CD14-positive monocyte (primary cell): ENCODE measurements at regions not wholly inside any gene's neighbourhood (a gene's known extent, or its start where the extent isn't known, plus 50 kb on each side); places are given as distances from the start of the nearest gene placed in this dataset.

Experiments
- DNase-seq, 3 donors: peaks; one replicate each; pipeline ENCODE4 v3.0.0-alpha.2; 2011 to 2022
- H2AFZ ChIP-seq: 2 replicates; pipeline ENCODE4 v1.6.0; 2012; ENCODE audit warnings: mild to moderate bottlenecking, low read depth, low read length, inconsistent platforms; ENCODE audit not compliant: insufficient read depth, poor library complexity, severe bottlenecking
- H3K27ac ChIP-seq, 2 donors: 1 replicate in 1 of 2; 2 replicates in 1 of 2; pipeline ENCODE4 v1.5.1; 2012 to 2013; ENCODE audit warnings: low read length in 2 of 2, control low read depth in 1 of 2, inconsistent platforms in 1 of 2, low read depth in 1 of 2, mild to moderate bottlenecking in 1 of 2
- H3K27me3 ChIP-seq, 2 donors: one replicate each; pipeline versions ENCODE4 v1.6.0 to v1.6.1; 2011 to 2013; ENCODE audit warnings: low read length in 2 of 2; ENCODE audit not compliant: control insufficient read depth in 2 of 2, insufficient read depth in 2 of 2
- H3K36me3 ChIP-seq, 2 donors: replicated peaks in 1 of 2; 1 replicate in 1 of 2; 2 replicates in 1 of 2; pipeline versions ENCODE4 v1.5.1 to v1.6.1; 2012 to 2013; ENCODE audit warnings: low read length in 2 of 2, control low read depth in 1 of 2, inconsistent platforms in 1 of 2, mild to moderate bottlenecking in 1 of 2; ENCODE audit not compliant: insufficient read depth in 2 of 2, control insufficient read depth in 1 of 2
- H3K4me1 ChIP-seq, 2 donors: 1 replicate in 1 of 2; 2 replicates in 1 of 2; pipeline versions ENCODE4 v1.5.1 to v1.6.1; 2012 to 2013; ENCODE audit warnings: low read length in 2 of 2, control low read depth in 1 of 2, inconsistent platforms in 1 of 2, mild to moderate bottlenecking in 1 of 2, moderate library complexity in 1 of 2; ENCODE audit not compliant: insufficient read depth in 2 of 2, control insufficient read depth in 1 of 2
- H3K4me2 ChIP-seq: replicated peaks from 2 replicates; pipeline ENCODE3; 2012; ENCODE audit warnings: low read length, moderate library complexity, mild to moderate bottlenecking; ENCODE audit not compliant: poor library complexity, severe bottlenecking; ENCODE audit errors: extremely low read depth
- H3K4me3 ChIP-seq, 3 experiments: fragments of 200-600 bp in 1 of 3; sonication (generic) in 1 of 3; replicated peaks in 1 of 3; 1 replicate in 2 of 3; 2 replicates in 1 of 3; pipeline ENCODE4 v1.5.1; 2011 to 2013; ENCODE audit warnings: low read length in 3 of 3, mild to moderate bottlenecking in 3 of 3, control low read depth in 2 of 3, low read depth in 2 of 3, inconsistent platforms in 1 of 3, moderate library complexity in 1 of 3
- H3K79me2 ChIP-seq: 2 replicates; pipeline ENCODE4 v1.6.0; 2012; ENCODE audit warnings: mild to moderate bottlenecking, control low read depth, inconsistent platforms, low read length, moderate library complexity; ENCODE audit not compliant: insufficient read depth
- H3K9ac ChIP-seq: 2 replicates; pipeline ENCODE4 v1.6.0; 2017; ENCODE audit warnings: low read length, mild to moderate bottlenecking; ENCODE audit not compliant: insufficient read depth, poor library complexity, severe bottlenecking
- H3K9me3 ChIP-seq, 2 donors: replicated peaks in 1 of 2; 1 replicate in 1 of 2; 2 replicates in 1 of 2; pipeline versions ENCODE4 v1.5.1 to v1.6.1; 2012 to 2013; ENCODE audit warnings: low read length in 2 of 2, control low read depth in 1 of 2; ENCODE audit not compliant: control insufficient read depth in 1 of 2, insufficient read depth in 1 of 2
- H4K20me1 ChIP-seq: 2 replicates; pipeline ENCODE4 v1.6.0; 2012; ENCODE audit warnings: mild to moderate bottlenecking, low read length, control low read depth, moderate library complexity; ENCODE audit not compliant: insufficient read depth
- H3K27ac Mint-ChIP-seq, 7 donors: one replicate each; pipeline ENCODE4 v1.8.0; 2020; ENCODE audit warnings: mild to moderate bottlenecking in 7 of 7, mixed read lengths in 7 of 7, moderate library complexity in 6 of 7, inconsistent platforms in 2 of 7
- H3K27me3 Mint-ChIP-seq, 3 donors: one replicate each; pipeline ENCODE4 v1.8.0; 2021 to 2022; ENCODE audit warnings: low read depth in 3 of 3, mild to moderate bottlenecking in 3 of 3, mixed read lengths in 3 of 3, moderate library complexity in 3 of 3, inconsistent platforms in 1 of 3
- H3K36me3 Mint-ChIP-seq, 2 donors: one replicate each; pipeline ENCODE4 v1.8.0; 2020; ENCODE audit warnings: mixed read lengths in 2 of 2, inconsistent platforms in 1 of 2, mild to moderate bottlenecking in 1 of 2
- H3K4me1 Mint-ChIP-seq: one replicate; pipeline ENCODE4 v1.8.0; 2020; ENCODE audit warnings: mild to moderate bottlenecking, mixed read lengths
- H3K4me3 Mint-ChIP-seq, 2 donors: one replicate each; pipeline ENCODE4 v1.8.0; 2020; ENCODE audit warnings: mild to moderate bottlenecking in 2 of 2, mixed read lengths in 2 of 2, moderate library complexity in 1 of 2
- H3K9me3 Mint-ChIP-seq, 7 donors: one replicate each; pipeline ENCODE4 v1.8.0; 2020 to 2022; ENCODE audit warnings: mixed read lengths in 7 of 7, mild to moderate bottlenecking in 6 of 7, moderate library complexity in 6 of 7, inconsistent platforms in 2 of 7
- CTCF ChIP-seq: fragments of 200-600 bp; IDR thresholded peaks from one replicate; pipeline ENCODE4 v1.8.0; 2022; ENCODE audit warnings: antibody characterized with exemption, mild to moderate bottlenecking
- WGBS: methylation state at CpG from one replicate; pipeline ENCODE4 v1.1.5; 2013; ENCODE audit warnings: missing lambda C conversion rate; ENCODE audit not compliant: insufficient coverage; 5-methylcytosine and 5-hydroxymethylcytosine counted together
- intact Hi-C, 2 donors: fragments of 100-400 bp; cut with micrococcal nuclease; formaldehyde crosslinking; loops; one replicate each; pipeline versions ENCODE4 v1.15.0 to v1.15.1; 2023

DNA sequence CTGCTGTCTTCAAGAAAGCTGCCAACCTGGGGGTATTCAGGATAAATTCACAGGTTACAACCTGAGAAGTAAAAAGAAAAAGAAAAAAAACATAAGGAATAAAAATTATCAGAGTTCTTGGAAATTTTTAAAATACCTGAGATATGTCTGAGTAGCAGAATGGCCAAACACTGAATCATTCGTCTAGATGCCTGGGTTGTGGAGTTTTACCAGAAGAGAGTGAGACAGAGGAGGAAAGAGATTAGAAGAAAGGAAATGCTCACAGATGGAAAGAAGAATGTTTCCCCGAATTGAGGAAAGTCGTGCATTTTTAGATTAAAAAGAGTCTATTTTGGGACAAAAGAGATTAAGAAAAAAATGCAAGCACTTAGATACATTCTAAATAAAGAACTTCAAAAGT, 1026.7 kb downstream of the TBC1D22A start:
- peaks cover 13 to 27% of the 10 kb centered on the region in 2 donors for H3K9me3 ChIP-seq
- intact Hi-C loops = no loop called here
- no peaks in the 10 kb centered on the region for H3K79me2 ChIP-seq
- no peak for DNase-seq
- no peaks in the 10 kb centered on the region for H3K4me1 Mint-ChIP-seq
- H2AFZ ChIP-seq = no peak overlapping the region
- no peak for TF ChIP-seq CTCF
- H3K36me3 ChIP-seq = no peaks in the 10 kb centered on the region
- no peak overlapping the region for H3K4me2 ChIP-seq
- H3K9ac ChIP-seq = no peak overlapping the region
- H3K9me3 Mint-ChIP-seq = peaks cover 9 to 17% (median 12%) of the 10 kb centered on the region in 7 donors
- no peaks in the 10 kb centered on the region for H3K27me3 ChIP-seq
- peaks cover 0 to 12% (median 3%) of the 10 kb centered on the region in 3 donors for H3K27me3 Mint-ChIP-seq
- 18% methylated on average over 1 of the region's 3 CpGs for WGBS
- no peaks in the 10 kb centered on the region for H3K36me3 Mint-ChIP-seq
- H4K20me1 ChIP-seq = no peaks in the 10 kb centered on the region
- no peak overlapping the region for H3K4me3 ChIP-seq
- no peak overlapping the region for H3K27ac ChIP-seq
- no peak overlapping the region for H3K27ac Mint-ChIP-seq
- H3K4me3 Mint-ChIP-seq = no peak overlapping the region
- no peaks in the 10 kb centered on the region for H3K4me1 ChIP-seq

GRCh38 chr22:47788461-47788860, 1026.0 kb downstream of the TBC1D22A start:
- Histone ChIP-seq H2AFZ (no peak overlapping the region), H4K20me1 (no peaks in the 10 kb centered on the region), H3K27ac (no peak overlapping the region), H3K36me3 (no peaks in the 10 kb centered on the region), H3K9me3 (peaks cover 13 to 34% of the 10 kb centered on the region in 2 donors), H3K79me2 (no peaks in the 10 kb centered on the region), H3K9ac (no peak overlapping the region), H3K4me2 (no peak overlapping the region), H3K27me3 (no peaks in the 10 kb centered on the region), H3K4me1 (no peaks in the 10 kb centered on the region), H3K4me3 (no peak overlapping the region)
- intact Hi-C loops = no loop called here
- WGBS = 88% methylated on average over 9 of the region's 11 CpGs
- Mint-ChIP-seq H3K4me3 (no peak overlapping the region), H3K4me1 (no peaks in the 10 kb centered on the region), H3K36me3 (no peaks in the 10 kb centered on the region), H3K27me3 (peaks cover 0 to 9% (median 3%) of the 10 kb centered on the region in 3 donors), H3K27ac (no peak overlapping the region), H3K9me3 (peaks cover 13 to 21% (median 16%) of the 10 kb centered on the region in 7 donors)
- no peak for DNase-seq
- TF ChIP-seq CTCF = no peak
